ENCODE measurements at regions not wholly inside any gene's neighbourhood (a gene's known extent, or its start where the extent isn't known, plus 50 kb on each side); places are given as distances from the start of the nearest gene placed in this dataset.

DNA sequence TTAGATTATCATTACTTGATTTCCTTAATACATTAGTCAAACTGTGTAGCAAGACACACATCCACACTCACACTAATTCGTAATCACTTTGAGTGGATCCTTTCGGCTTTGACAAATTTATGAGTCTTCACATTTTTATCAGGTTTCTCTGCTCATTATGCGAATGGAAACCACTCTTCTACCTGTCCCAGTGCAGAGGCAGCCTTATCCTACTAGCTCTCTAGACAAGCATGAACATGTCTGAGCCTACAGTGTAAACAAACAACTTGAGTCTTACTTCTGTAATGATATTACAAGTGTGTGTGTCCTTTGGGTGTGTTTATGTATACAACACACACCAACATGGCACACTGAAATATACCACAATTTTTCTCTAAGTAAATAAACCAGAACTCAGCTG lies 361.9 kb upstream of the CHST9 start:
- Histone ChIP-seq H2AFZ (ENCODE audit: low read depth, low read length) (no peak overlapping the region), H3K27ac (ENCODE audit: insufficient read depth, low read depth, low read length) (no peak overlapping the region), H3K9me1 (replicated peaks; ENCODE audit: control insufficient read depth, extremely low read depth, insufficient read depth, low read length) (no peaks in the 10 kb centered on the region), H3K36me3 (ENCODE audit: control insufficient read depth in 2 of 2, extremely low read depth in 1 of 2, insufficient read depth in 2 of 2, low read length in 2 of 2) (no peaks in the 10 kb centered on the region), H3K27me3 (ENCODE audit: control insufficient read depth in 2 of 2, insufficient read depth in 2 of 2, low read length in 2 of 2) (no peaks in the 10 kb centered on the region), H3K4me1 (ENCODE audit: control insufficient read depth, extremely low read depth, insufficient read depth, low read length) (no peaks in the 10 kb centered on the region), H3K9ac (replicated peaks; ENCODE audit: extremely low read depth, insufficient read depth, low read length) (no peak overlapping the region), H4K20me1 (replicated peaks; ENCODE audit: control insufficient read depth, extremely low read depth, insufficient read depth, low read length) (no peaks in the 10 kb centered on the region), H3K4me2 (ENCODE audit: insufficient read depth, low read length) (no peak overlapping the region), H3K79me2 (ENCODE audit: control insufficient read depth, insufficient read depth, low read length) (no peaks in the 10 kb centered on the region), H3K4me3 (replicated peaks in 1 of 3; ENCODE audit: insufficient read depth in 1 of 3, low read depth in 1 of 3, low read length in 3 of 3) (no peak overlapping the region), H3K9me3 (replicated peaks; ENCODE audit: control insufficient read depth, insufficient read depth, low read length) (no peaks in the 10 kb centered on the region)
- ChIA-PET POLR2A (no interaction called here), CTCF (no interaction called here)
- intact Hi-C loops (cut with micrococcal nuclease) (no loop called here), dilution Hi-C loops (cut with MboI; ENCODE audit: extremely low pct_ligation_motif_present, low sequenced_read_pairs) (no loop called here)
- DNase-seq (ENCODE audit: low read depth, low spot score), result no peak
- FAIRE-seq, result no peak
- TF ChIP-seq FOS (IDR thresholded peaks at IDR 0.05; ENCODE audit: borderline replicate concordance, insufficient read depth, low read length), result no peak
- no peak for TF ChIP-seq MYC (IDR thresholded peaks at IDR 0.05; ENCODE audit: low read depth, low read length)
- no peak for TF ChIP-seq POLR2AphosphoS5 (IDR thresholded peaks at IDR 0.05; ENCODE audit: insufficient read depth, low read depth, low read length)
- TF ChIP-seq EZH2 (IDR thresholded peaks at IDR 0.05; ENCODE audit: borderline replicate concordance, low read depth, low read length, severe bottlenecking), result no peak
- TF ChIP-seq POLR2A (IDR thresholded peaks at IDR 0.05; ENCODE audit: low read depth, low read length), result no peak
- TF ChIP-seq, protein P1, sequence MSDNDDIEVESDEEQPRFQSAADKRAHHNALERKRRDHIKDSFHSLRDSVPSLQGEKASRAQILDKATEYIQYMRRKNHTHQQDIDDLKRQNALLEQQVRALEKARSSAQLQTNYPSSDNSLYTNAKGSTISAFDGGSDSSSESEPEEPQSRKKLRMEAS (IDR thresholded peaks at IDR 0.05; ENCODE audit: insufficient read depth, insufficient read length), result no peak
- TF ChIP-seq JUN (IDR thresholded peaks at IDR 0.05; ENCODE audit: borderline replicate concordance, insufficient read depth, insufficient read length, low read depth), result no peak
- no peak for TF ChIP-seq GATA2 (IDR thresholded peaks at IDR 0.05; ENCODE audit: insufficient read depth, insufficient read length, low read depth, low read length)
- TF ChIP-seq, protein P2, sequence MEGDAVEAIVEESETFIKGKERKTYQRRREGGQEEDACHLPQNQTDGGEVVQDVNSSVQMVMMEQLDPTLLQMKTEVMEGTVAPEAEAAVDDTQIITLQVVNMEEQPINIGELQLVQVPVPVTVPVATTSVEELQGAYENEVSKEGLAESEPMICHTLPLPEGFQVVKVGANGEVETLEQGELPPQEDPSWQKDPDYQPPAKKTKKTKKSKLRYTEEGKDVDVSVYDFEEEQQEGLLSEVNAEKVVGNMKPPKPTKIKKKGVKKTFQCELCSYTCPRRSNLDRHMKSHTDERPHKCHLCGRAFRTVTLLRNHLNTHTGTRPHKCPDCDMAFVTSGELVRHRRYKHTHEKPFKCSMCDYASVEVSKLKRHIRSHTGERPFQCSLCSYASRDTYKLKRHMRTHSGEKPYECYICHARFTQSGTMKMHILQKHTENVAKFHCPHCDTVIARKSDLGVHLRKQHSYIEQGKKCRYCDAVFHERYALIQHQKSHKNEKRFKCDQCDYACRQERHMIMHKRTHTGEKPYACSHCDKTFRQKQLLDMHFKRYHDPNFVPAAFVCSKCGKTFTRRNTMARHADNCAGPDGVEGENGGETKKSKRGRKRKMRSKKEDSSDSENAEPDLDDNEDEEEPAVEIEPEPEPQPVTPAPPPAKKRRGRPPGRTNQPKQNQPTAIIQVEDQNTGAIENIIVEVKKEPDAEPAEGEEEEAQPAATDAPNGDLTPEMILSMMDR (IDR thresholded peaks at IDR 0.05; ENCODE audit: extremely low read depth in 1 of 2, insufficient read depth in 1 of 2, low read depth in 1 of 2, low read length in 2 of 2), result no peak
- BruUV-seq (replicated peaks), result no TSS peak
